ENCODE measurements at regions not wholly inside any gene's neighbourhood (a gene's known extent, or its start where the extent isn't known, plus 50 kb on each side); places are given as distances from the start of the nearest gene placed in this dataset.

DNA sequence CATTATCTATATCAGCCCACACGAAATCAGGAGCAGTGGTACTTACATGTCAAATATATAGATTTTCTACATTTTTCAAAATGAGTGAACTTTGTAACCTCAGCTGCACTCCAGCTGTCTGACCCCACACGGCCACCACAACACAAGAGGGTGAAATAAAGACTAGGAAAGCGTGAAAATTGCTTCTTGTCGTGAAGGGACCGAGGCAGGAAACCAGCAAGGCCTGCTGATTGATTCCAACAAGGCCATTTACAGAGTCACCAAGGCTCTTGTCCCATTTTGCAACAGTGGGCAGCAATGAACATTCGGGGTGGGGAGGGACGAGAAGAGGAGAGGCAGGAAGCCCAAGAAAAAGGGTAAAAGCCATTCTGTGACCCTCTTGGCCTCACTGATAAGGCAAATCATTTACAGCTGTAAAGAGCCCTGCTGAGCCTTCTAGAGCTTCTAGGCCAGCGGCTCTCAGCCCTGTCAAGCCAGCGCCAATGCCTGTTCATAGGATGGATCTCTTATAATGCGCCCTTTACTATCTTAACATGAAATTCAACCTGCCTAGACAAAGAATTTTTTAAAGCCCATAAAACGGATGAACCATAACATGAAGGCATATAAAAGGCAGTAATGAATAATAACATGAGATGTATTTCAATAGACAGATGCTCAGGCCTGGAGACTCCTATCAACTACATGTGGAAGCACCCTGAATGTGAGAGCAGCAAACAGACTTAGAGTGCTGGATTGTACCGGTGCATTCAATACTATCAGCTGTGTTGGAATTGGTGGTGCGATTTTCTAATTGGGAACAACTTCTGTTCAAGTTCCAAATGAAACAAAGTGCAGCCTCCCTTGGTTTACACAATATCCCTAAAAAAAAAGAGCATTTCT is 269.0 kb downstream of the CDCA7 start:
- H3K9me3 ChIP-seq (ENCODE audit: insufficient read depth, low read depth, low read length): no peaks in the 10 kb centered on the region
- TF ChIP-seq EZH2phosphoT487 (IDR thresholded peaks at IDR 0.05; ENCODE audit: borderline replicate concordance): no peak
- TF ChIP-seq, protein P1, sequence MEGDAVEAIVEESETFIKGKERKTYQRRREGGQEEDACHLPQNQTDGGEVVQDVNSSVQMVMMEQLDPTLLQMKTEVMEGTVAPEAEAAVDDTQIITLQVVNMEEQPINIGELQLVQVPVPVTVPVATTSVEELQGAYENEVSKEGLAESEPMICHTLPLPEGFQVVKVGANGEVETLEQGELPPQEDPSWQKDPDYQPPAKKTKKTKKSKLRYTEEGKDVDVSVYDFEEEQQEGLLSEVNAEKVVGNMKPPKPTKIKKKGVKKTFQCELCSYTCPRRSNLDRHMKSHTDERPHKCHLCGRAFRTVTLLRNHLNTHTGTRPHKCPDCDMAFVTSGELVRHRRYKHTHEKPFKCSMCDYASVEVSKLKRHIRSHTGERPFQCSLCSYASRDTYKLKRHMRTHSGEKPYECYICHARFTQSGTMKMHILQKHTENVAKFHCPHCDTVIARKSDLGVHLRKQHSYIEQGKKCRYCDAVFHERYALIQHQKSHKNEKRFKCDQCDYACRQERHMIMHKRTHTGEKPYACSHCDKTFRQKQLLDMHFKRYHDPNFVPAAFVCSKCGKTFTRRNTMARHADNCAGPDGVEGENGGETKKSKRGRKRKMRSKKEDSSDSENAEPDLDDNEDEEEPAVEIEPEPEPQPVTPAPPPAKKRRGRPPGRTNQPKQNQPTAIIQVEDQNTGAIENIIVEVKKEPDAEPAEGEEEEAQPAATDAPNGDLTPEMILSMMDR (conservative IDR thresholded peaks at IDR 0.05; ENCODE audit: low read length): no peak
- no peak overlapping the region for H3K4me2 ChIP-seq (ENCODE audit: low read depth, low read length, poor library complexity, severe bottlenecking)

DNA sequence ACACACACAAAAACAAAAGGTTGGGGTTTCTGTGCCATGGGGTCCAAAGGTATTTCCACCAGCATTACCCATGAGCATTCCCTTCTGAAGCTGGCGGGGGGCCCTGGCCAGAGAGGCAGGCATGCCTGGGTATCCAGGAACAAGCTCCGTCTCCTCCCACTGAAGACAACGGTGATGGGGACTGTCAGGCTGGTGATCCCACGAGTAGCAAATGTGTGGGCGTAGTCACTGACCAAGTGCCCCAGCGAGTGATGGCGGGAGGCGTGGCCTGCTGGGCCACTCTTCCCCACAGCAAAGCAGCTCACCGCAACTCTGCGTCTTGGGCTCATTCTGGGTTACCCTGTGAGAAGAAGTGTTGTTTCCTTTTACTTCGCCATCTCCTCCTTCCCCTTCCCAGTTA is 270.6 kb downstream of the CDCA7 start:
- H3K4me2 ChIP-seq (ENCODE audit: low read depth, low read length, poor library complexity, severe bottlenecking): no peak overlapping the region
- H3K9me2 ChIP-seq (replicated peaks; ENCODE audit: low read depth, low read length): no peaks in the 10 kb centered on the region
- H3K4me3 ChIP-seq (ENCODE audit: low read length, poor library complexity, severe bottlenecking): no peak overlapping the region
- no peaks in the 10 kb centered on the region for H3K79me2 ChIP-seq (ENCODE audit: insufficient read depth, low read length)
- no peaks in the 10 kb centered on the region for H4K20me1 ChIP-seq (ENCODE audit: insufficient read depth, low read length, poor library complexity, severe bottlenecking)
- TF ChIP-seq EZH2phosphoT487 (IDR thresholded peaks at IDR 0.05; ENCODE audit: borderline replicate concordance): no peak
- TF ChIP-seq, protein P1 (conservative IDR thresholded peaks at IDR 0.05; ENCODE audit: low read length): no peak
- no peaks in the 10 kb centered on the region for H3K4me1 ChIP-seq (ENCODE audit: insufficient read depth, low read length, poor library complexity, severe bottlenecking)
- H3F3A ChIP-seq (ENCODE audit: low read depth): no peaks in the 10 kb centered on the region
- H2AFZ ChIP-seq (ENCODE audit: low read length): no peak overlapping the region
- H3K36me3 ChIP-seq (ENCODE audit: insufficient read depth, low read length): no peaks in the 10 kb centered on the region
- no peak overlapping the region for H3K9ac ChIP-seq (ENCODE audit: low read depth, low read length, poor library complexity, severe bottlenecking)
- no peaks in the 10 kb centered on the region for H3K27me3 ChIP-seq (ENCODE audit: insufficient read depth, low read length, poor library complexity, severe bottlenecking)
- no peaks in the 10 kb centered on the region for H3K9me3 ChIP-seq (ENCODE audit: insufficient read depth, low read depth, low read length)

More for the DNA sequence above, 269.0 kb downstream of the CDCA7 start:
- Histone ChIP-seq H3K79me2 (ENCODE audit: insufficient read depth, low read length) (no peaks in the 10 kb centered on the region), H3K27me3 (ENCODE audit: insufficient read depth, low read length, poor library complexity, severe bottlenecking) (no peaks in the 10 kb centered on the region), H3K9ac (ENCODE audit: low read depth, low read length, poor library complexity, severe bottlenecking) (no peak overlapping the region), H3K9me2 (replicated peaks; ENCODE audit: low read depth, low read length) (no peaks in the 10 kb centered on the region), H3F3A (ENCODE audit: low read depth) (no peaks in the 10 kb centered on the region), H2AFZ (ENCODE audit: low read length) (no peak overlapping the region), H3K4me1 (ENCODE audit: insufficient read depth, low read length, poor library complexity, severe bottlenecking) (no peaks in the 10 kb centered on the region), H3K36me3 (ENCODE audit: insufficient read depth, low read length) (no peaks in the 10 kb centered on the region), H3K4me3 (ENCODE audit: low read length, poor library complexity, severe bottlenecking) (no peak overlapping the region), H4K20me1 (ENCODE audit: insufficient read depth, low read length, poor library complexity, severe bottlenecking) (no peaks in the 10 kb centered on the region)

GRCh38 chr2:173629076-173629475 is 274.4 kb downstream of the CDCA7 start:
- Histone ChIP-seq H4K20me1 (ENCODE audit: insufficient read depth, low read length, poor library complexity, severe bottlenecking) (no peaks in the 10 kb centered on the region), H3K9me2 (replicated peaks; ENCODE audit: low read depth, low read length) (no peaks in the 10 kb centered on the region), H3K9ac (ENCODE audit: low read depth, low read length, poor library complexity, severe bottlenecking) (no peak overlapping the region), H3F3A (ENCODE audit: low read depth) (no peaks in the 10 kb centered on the region), H3K27me3 (ENCODE audit: insufficient read depth, low read length, poor library complexity, severe bottlenecking) (no peaks in the 10 kb centered on the region), H3K79me2 (ENCODE audit: insufficient read depth, low read length) (no peaks in the 10 kb centered on the region), H3K4me2 (ENCODE audit: low read depth, low read length, poor library complexity, severe bottlenecking) (no peak overlapping the region), H3K9me3 (ENCODE audit: insufficient read depth, low read depth, low read length) (no peaks in the 10 kb centered on the region), H3K4me1 (ENCODE audit: insufficient read depth, low read length, poor library complexity, severe bottlenecking) (no peaks in the 10 kb centered on the region), H3K36me3 (ENCODE audit: insufficient read depth, low read length) (no peaks in the 10 kb centered on the region), H3K4me3 (ENCODE audit: low read length, poor library complexity, severe bottlenecking) (no peak overlapping the region), H2AFZ (ENCODE audit: low read length) (no peak overlapping the region)
- TF ChIP-seq EZH2phosphoT487 (IDR thresholded peaks at IDR 0.05; ENCODE audit: borderline replicate concordance): no peak
- TF ChIP-seq, protein P1 (conservative IDR thresholded peaks at IDR 0.05; ENCODE audit: low read length): no peak
